GM12873 (cell line): ENCODE measurements at regions not wholly inside any gene's neighbourhood (a gene's known extent, or its start where the extent isn't known, plus 50 kb on each side); places are given as distances from the start of the nearest gene placed in this dataset.

Source experiments
- CTCF ChIP-seq: IDR thresholded peaks from 2 replicates; pipeline ENCODE4 v1.5.1; 2012; ENCODE audit warnings: low read depth, mild to moderate bottlenecking, moderate library complexity, low read length, control low read depth; ENCODE audit not compliant: insufficient read depth; ENCODE audit errors: missing control alignments

- no peak for TF ChIP-seq CTCF
Observed at GRCh38 chr10:60675236-60675635, 103.0 kb upstream of the CDK1 start.

DNA sequence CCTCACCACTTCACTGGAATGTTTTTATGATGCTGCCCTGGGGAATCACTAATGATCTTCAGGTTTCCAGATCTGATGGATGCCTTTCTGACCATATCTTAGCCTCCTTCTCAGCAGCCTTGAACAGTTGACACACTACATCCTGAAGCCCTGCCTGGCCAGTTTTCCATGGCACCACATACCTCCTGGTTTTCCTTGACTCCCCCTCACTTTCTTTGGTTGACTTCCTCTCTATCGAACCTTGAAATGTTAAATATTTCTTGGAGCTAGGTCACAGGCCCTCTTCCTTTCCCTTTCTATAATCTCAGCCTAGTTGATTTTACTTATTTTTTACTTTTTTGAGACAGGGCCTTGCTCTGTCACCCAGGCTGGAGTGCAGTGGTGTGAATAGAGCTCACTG is 108.8 kb upstream of the CDK1 start:
- no peak for TF ChIP-seq CTCF

- no peak for TF ChIP-seq CTCF
Observed at GRCh38 chr10:60666221-60666620, 112.1 kb upstream of the CDK1 start.

DNA sequence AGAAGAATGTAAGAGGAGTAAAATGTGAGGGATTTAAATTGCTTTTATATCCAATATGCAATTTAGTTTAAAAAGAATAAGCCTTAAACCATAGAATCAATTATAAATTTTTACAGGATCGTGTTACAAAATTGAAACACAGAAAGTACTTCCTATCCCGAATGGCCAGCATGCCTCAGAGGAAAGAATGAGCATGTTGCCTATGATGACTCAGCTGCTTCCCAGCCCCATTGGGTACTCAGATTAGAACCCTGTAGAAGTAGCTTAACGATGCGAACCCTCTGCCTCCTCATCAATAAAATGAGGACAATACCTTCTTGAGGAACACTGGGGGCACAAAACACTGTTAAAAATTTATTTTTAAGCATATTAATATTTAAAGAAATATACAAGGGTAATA is 113.4 kb upstream of the CDK1 start:
- no peak for TF ChIP-seq CTCF

DNA sequence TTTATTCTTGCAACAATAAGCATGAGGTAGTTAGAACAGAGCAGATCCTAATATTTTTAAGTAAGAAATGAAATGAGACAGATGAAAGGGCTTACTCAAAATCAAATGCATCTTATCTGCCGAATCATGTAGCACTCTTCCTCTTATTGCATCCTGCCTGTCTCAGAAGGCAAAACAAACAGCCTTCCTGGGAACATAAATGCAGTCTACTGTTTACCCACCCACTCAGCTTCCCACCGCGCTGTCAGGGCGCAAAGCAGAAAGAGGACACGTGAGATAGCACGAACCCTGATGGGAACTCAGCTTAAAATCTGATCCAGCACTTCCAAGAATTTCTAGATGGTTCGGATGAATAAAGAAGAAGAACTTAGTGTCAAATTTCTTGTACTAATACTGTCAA is 114.4 kb upstream of the CDK1 start:
- TF ChIP-seq CTCF = no peak

- no peak for TF ChIP-seq CTCF
Observed at GRCh38 chr10:60662917-60663614, 115.2 kb upstream of the CDK1 start.

- TF ChIP-seq CTCF = no peak
Observed at GRCh38 chr10:60661637-60662036, 116.6 kb upstream of the CDK1 start.
